ENCODE measurements at regions not wholly inside any gene's neighbourhood (a gene's known extent, or its start where the extent isn't known, plus 50 kb on each side); places are given as distances from the start of the nearest gene placed in this dataset.
"Not testable (repeated sequence)": the region's sequence is repeated elsewhere in the genome, so short reads cannot be mapped to it uniquely, and the experiment has no call there.

DNA sequence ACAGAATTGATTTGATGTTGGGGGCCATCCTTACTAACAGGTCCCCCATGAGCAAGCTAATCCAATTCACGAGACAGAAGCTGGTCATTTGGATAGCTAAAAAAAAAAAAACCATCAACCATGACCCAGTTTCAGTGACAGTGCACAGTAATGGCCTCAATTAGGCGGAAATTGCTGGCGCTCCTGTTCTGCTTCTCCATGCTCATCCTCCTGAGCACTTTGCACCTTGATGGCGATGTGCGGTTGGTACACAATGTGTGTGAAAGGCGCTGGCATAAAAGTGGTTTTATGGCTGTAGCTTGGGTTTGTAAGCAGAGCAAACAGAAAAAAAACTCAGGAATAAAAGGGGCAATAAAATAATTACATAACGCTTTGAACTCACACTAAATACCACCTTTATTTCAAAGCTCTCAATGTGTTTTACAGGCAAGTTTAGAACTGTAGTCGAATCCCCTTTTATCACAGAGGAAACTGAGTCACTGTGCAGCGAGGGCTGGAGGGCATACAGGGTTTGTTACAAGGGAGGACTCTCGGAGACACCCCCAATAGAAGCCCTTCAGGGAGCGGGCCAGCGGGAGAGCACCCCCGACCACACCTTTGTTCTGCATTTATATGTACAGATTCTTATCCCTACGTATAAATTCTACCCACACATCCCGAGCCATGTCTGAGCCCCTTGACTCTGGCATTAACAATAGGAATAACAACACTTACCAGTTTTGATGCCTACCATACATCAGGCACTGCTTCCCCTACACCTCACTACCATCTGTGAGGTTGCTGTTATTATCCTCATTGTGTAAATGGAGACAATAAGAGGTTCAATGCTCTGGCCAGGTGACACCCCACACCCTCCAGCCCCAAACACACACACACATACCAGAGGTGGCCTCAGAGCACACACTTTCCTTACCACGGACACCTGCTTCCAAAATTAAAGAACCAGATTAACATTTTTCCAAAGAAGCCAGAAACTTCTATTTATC, 213.5 kb upstream of the IRF2BP2 start:
- no peak for DNase-seq (ENCODE audit: low read depth)

DNA sequence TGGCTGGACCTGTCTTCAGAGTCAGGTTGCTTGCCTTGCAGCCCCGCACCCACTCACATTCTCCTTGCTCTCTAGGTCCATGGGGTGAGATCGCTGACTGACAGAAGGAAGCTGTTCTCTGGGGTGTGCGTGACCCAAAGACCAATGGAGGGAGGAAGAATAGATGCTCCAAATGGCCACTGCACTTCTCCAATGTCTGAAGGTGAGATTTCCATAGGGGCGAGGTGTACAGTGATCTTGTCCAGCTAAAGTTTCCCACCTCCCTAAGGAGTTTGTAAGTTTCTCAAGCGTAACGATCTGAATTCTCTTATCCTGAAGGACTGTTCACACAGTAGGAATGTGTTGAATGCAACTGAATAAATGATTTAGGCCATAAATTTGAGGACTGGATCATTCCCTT, 211.9 kb upstream of the IRF2BP2 start:
- DNase-seq (ENCODE audit: low read depth), result no peak

DNA sequence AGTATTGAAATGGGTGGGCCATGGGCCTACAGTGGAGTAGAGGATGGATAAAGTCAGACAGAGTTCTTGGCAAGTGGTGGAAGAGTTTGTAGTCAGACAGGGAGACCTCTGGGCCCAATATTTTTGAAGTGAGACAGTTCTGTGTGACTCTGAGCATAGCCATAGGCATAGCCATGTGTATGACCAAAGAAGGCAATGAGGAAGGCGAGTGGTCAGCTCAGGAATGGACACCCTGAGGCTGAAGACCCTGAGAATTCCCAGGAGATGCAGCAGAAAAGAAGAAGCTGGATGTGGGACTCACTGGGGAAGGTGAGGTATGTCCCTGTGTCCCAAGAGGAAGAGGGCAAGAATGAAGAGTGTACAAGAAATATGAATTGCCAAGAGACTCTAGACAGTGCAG, 210.6 kb upstream of the IRF2BP2 start:
- no peak for DNase-seq (ENCODE audit: low read depth)

DNA sequence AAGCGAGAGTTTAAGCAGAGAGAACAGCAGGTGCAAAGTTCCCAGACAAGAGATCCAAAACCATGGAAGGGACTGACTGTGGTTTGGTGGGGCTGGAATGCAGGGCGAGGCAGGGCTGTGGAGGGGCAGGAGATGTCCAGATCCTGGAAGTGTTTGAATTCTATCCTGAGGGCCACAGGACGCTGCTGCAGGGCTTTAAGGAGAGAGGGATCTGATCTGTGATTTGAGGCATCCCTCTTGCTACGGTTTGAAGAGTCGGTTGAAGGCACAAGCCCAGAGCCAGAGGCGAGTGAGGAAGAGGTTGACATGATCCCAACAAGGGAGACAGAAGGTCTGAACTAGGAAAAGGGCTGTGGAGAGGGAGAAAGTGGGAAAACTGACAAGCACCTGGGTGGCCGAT, 209.9 kb upstream of the IRF2BP2 start:
- not testable (repeated sequence) for DNase-seq (ENCODE audit: low read depth)

- DNase-seq (ENCODE audit: low read depth), result not testable (repeated sequence)
Measured at GRCh38 chr1:234818040-234818387, 208.0 kb upstream of the IRF2BP2 start.

GRCh38 chr1:234817313-234818039, 207.5 kb upstream of the IRF2BP2 start:
- DNase-seq (ENCODE audit: low read depth), result not testable (repeated sequence)

- not testable (repeated sequence) for DNase-seq (ENCODE audit: low read depth)
Measured at GRCh38 chr1:234816864-234817263, 206.9 kb upstream of the IRF2BP2 start.

DNA sequence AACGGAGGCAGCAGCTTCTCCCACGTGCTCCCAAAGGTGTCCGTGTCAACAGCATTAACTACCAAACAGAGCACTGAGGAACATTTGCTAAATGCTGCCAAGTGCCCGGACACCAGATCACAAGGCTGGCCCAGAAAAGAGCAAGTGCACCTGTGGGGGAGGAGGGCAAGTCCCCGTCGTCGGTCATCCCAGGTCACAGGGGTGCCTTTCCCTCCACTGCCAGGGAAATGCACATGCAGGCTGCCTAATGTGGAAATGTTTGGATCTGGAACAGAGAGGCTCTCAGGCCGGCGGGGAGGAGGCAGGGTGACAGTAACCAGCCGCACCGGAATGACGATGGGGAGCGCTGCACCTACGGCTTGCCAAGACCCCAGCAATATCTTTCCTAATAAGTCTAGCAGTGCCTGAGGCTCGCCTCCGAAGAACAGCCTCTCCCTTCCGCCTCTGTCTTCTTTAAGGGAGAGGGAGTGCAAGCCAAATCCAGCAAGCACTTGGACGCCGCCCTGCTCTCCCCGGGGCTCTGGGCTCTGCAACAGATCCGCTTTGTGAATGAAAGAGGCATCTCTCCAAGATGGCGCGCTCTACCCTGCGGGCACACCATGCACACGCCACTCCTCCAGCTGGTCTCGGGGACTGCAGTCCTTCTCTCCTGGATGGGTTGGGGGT, 206.3 kb upstream of the IRF2BP2 start:
- not testable (repeated sequence) for DNase-seq (ENCODE audit: low read depth)

GRCh38 chr1:234815295-234815815, 205.4 kb upstream of the IRF2BP2 start:
- DNase-seq (ENCODE audit: low read depth), result not testable (repeated sequence)

DNA sequence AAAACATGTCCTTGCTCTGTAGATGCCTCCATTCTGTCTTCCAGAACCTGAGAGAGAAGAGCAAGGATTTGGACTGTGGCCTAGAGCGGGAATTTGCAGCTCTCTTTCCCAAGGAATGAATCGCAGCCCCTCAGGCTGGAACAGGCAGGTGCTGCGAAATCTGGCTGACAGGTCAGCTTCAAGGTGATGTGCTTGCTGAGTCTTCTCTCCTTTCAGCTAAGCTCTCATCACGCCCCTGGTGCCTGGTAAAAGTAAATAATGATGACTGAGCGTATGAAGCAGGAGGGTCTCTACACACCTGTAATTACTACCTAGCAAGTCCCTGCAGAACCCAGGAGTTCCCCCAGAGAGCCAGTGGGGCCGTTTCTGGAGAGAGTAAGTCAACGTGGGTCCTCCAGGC, 204.3 kb upstream of the IRF2BP2 start:
- DNase-seq (ENCODE audit: low read depth), result not testable (repeated sequence)

GRCh38 chr1:234811824-234812223, 201.8 kb upstream of the IRF2BP2 start:
- DNase-seq (ENCODE audit: low read depth), result not testable (repeated sequence)

- not testable (repeated sequence) for DNase-seq (ENCODE audit: low read depth)
Measured at GRCh38 chr1:234810726-234811125, 200.7 kb upstream of the IRF2BP2 start.

DNA sequence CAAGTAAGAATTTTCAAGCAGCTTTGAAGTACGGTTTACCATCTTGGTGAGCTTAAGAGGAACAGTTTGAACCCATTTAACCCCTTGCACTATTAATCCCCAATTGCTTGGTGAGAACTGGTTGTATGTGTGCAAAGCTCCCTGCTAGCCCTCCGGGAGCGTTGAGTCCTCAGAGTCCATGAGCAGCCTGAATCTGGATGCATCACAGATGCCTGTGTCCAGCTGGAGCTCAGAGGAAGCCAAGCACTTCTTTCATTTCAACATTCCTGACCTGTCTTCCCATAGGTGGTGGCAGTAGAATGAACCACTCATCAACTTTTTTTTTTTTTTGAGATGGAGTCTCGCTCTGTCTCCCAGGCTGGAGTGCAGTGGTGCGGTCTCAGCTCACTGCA, 199.9 kb upstream of the IRF2BP2 start:
- DNase-seq (ENCODE audit: low read depth), result not testable (repeated sequence)

- not testable (repeated sequence) for DNase-seq (ENCODE audit: low read depth)
Measured at GRCh38 chr1:234808943-234809853, 199.2 kb upstream of the IRF2BP2 start.

GRCh38 chr1:234808459-234808858, 198.5 kb upstream of the IRF2BP2 start:
- not testable (repeated sequence) for DNase-seq (ENCODE audit: low read depth)

GRCh38 chr1:234807705-234808104, 197.7 kb upstream of the IRF2BP2 start:
- DNase-seq (ENCODE audit: low read depth), result not testable (repeated sequence)

DNA sequence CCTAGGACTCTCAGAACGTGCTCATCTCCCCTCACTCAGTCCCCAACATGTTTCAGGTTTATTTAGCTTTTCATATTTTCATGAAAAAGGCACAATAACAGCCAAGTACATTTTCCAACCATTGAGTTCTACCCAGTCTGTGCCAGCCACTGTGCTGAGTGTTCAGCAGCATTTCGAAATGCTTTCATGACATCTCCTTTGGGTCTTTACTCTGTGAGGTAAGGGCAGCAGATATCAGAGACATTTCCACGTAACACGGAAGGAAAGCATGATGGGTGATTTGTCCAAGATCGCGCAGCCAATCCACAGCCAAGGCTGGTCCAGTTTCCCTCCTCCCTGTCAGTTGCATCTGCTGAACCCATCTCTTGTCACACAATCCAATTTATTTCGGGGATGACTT, 192.6 kb upstream of the IRF2BP2 start:
- not testable (repeated sequence) for DNase-seq (ENCODE audit: low read depth)

DNA sequence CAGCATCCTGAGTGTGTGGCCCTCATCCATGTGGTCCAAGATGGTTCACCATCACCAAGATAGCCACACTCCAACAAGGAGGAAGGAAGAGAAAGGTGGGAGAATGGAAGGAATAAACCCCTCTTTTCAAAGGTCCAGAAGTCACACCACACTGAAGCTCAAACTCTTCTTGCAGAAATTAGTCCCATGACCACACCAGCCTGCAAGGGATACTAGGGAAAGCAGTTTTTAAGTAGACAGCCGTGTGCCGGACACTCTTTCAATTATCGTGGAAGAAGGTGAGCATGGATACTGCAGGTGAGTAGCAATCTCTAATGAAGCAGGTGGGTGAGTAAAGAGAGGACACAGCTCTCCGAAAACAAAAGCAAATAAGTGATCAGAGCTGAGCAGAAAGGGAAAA, 191.7 kb upstream of the IRF2BP2 start:
- DNase-seq (ENCODE audit: low read depth), result not testable (repeated sequence)

- DNase-seq (ENCODE audit: low read depth), result not testable (repeated sequence)
Measured at GRCh38 chr1:234801147-234801546, 191.2 kb upstream of the IRF2BP2 start.

- not testable (repeated sequence) for DNase-seq (ENCODE audit: low read depth)
Measured at GRCh38 chr1:234800563-234800962, 190.6 kb upstream of the IRF2BP2 start.

Data from T follicular helper cell (primary cell).